ENCODE measurements at regions not wholly inside any gene's neighbourhood (a gene's known extent, or its start where the extent isn't known, plus 50 kb on each side); places are given as distances from the start of the nearest gene placed in this dataset.
"Not testable (repeated sequence)": the region's sequence is repeated elsewhere in the genome, so short reads cannot be mapped to it uniquely, and the experiment has no call there.

GRCh38 chr7:41420421-41420820 is 282.5 kb downstream of the INHBA start:
- no peak for DNase-seq

- DNase-seq, result no peak
These were observed 284.6 kb downstream of the INHBA start for GRCh38 chr7:41418337-41418736.

- DNase-seq, result no peak
These were observed 286.7 kb downstream of the INHBA start for GRCh38 chr7:41416208-41416595.

- no peak for DNase-seq
These were observed 287.3 kb downstream of the INHBA start for GRCh38 chr7:41415471-41416207.

GRCh38 chr7:41415051-41415450 is 287.8 kb downstream of the INHBA start:
- no peak for DNase-seq

GRCh38 chr7:41404375-41405074 is 298.4 kb downstream of the INHBA start:
- no peak for DNase-seq

- no peak for DNase-seq
These were observed 299.6 kb downstream of the INHBA start for GRCh38 chr7:41403291-41403690.

GRCh38 chr7:41401833-41402232 is 301.1 kb downstream of the INHBA start:
- no peak for DNase-seq

GRCh38 chr7:41399171-41399570 is 303.7 kb downstream of the INHBA start:
- DNase-seq, result no peak

- no peak for DNase-seq
These were observed 311.1 kb downstream of the INHBA start for GRCh38 chr7:41391818-41392217.

GRCh38 chr7:41388933-41389332 is 314.0 kb downstream of the INHBA start:
- DNase-seq, result not testable (repeated sequence)

GRCh38 chr7:41385996-41386395 is 316.9 kb downstream of the INHBA start:
- no peak for DNase-seq

GRCh38 chr7:41384418-41384817 is 318.5 kb downstream of the INHBA start:
- no peak for DNase-seq

- DNase-seq, result no peak
These were observed 319.3 kb downstream of the INHBA start for GRCh38 chr7:41383596-41383995.

- DNase-seq, result no peak
These were observed 324.7 kb downstream of the INHBA start for GRCh38 chr7:41378156-41378555.

GRCh38 chr7:41375582-41375981 is 327.3 kb downstream of the INHBA start:
- DNase-seq, result no peak

- DNase-seq, result no peak
These were observed 328.6 kb downstream of the INHBA start for GRCh38 chr7:41374150-41374848.

- DNase-seq, result no peak
These were observed 334.7 kb downstream of the INHBA start for GRCh38 chr7:41367967-41368882.

- DNase-seq, result no peak
These were observed 351.8 kb downstream of the INHBA start for GRCh38 chr7:41351091-41351490.

GRCh38 chr7:41346878-41347277 is 356.0 kb downstream of the INHBA start:
- no peak for DNase-seq

GRCh38 chr7:41339913-41340676 is 362.8 kb downstream of the INHBA start:
- no peak for DNase-seq

- DNase-seq, result no peak
These were observed 365.9 kb downstream of the INHBA start for GRCh38 chr7:41336981-41337380.

Measured in NCI-H2081 (cell line).